Spleen (tissue), 7 donors: ENCODE measurements at regions not wholly inside any gene's neighbourhood (a gene's known extent, or its start where the extent isn't known, plus 50 kb on each side); places are given as distances from the start of the nearest gene placed in this dataset.

Source experiments
- POLR2A ChIP-seq, 3 donors: fragments of 450-650 bp; IDR thresholded peaks; one replicate each; pipeline ENCODE4 v1.5.1; 2017; ENCODE audit warnings: antibody characterized with exemption in 3 of 3, mild to moderate bottlenecking in 1 of 3
- POLR2AphosphoS5 ChIP-seq, 3 donors: sonication (generic); formaldehyde crosslinking; IDR thresholded peaks; one replicate each; pipeline ENCODE4 v1.5.1; 2017; ENCODE audit warnings: antibody characterized with exemption in 3 of 3
- TF ChIP-seq, protein P1 (sequence below), 11 experiments: fragments of 200-600 bp in 7 of 11; fragments of 450-650 bp in 4 of 11; sonication (generic) in 4 of 11; IDR thresholded peaks in 8 of 11; conservative IDR thresholded peaks in 3 of 11; 1 replicate in 7 of 11; 2 replicates in 4 of 11; pipeline versions ENCODE4 v1.4.0 to v1.8.0; 2016 to 2021; ENCODE audit warnings: antibody characterized with exemption in 11 of 11, inconsistent platforms in 4 of 11, mild to moderate bottlenecking in 1 of 11
- donor health status: DM: no; HTN: no; CAD: no; lungs with moderate emphysema.
- donor health status: DM: no; HTN: no; CAD: no.
- donor health status: DM: no; HTN: no; CAD: no.

DNA sequence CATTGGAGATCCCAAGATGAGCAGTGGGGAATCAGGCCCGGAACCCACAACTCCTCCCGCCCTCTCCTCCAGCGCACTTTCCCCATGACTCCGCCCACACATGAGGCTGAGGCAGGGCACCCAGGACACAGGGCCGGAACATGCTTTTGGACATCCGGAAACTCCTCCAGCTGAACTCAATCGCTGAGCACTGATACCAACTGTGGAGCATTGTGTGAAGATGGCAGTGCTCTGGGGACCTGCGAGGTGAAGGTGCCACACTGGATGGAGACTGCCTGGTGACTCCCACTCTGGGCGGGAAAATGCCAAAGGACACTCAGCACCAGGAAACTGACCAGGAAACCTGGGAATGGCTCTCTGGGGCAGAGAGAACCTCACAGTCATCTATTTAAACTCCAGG lies 189.1 kb downstream of the FAM43A start:
- TF ChIP-seq POLR2AphosphoS5 (IDR thresholded peaks at IDR 0.05) (no peak), POLR2A (IDR thresholded peaks at IDR 0.05) (no peak)
- TF ChIP-seq, protein P1, sequence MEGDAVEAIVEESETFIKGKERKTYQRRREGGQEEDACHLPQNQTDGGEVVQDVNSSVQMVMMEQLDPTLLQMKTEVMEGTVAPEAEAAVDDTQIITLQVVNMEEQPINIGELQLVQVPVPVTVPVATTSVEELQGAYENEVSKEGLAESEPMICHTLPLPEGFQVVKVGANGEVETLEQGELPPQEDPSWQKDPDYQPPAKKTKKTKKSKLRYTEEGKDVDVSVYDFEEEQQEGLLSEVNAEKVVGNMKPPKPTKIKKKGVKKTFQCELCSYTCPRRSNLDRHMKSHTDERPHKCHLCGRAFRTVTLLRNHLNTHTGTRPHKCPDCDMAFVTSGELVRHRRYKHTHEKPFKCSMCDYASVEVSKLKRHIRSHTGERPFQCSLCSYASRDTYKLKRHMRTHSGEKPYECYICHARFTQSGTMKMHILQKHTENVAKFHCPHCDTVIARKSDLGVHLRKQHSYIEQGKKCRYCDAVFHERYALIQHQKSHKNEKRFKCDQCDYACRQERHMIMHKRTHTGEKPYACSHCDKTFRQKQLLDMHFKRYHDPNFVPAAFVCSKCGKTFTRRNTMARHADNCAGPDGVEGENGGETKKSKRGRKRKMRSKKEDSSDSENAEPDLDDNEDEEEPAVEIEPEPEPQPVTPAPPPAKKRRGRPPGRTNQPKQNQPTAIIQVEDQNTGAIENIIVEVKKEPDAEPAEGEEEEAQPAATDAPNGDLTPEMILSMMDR (IDR thresholded peaks at IDR 0.05 in 8 of 11, conservative IDR thresholded peaks at IDR 0.05 in 3 of 11): no peak
